ENCODE measurements at regions not wholly inside any gene's neighbourhood (a gene's known extent, or its start where the extent isn't known, plus 50 kb on each side); places are given as distances from the start of the nearest gene placed in this dataset.

DNA sequence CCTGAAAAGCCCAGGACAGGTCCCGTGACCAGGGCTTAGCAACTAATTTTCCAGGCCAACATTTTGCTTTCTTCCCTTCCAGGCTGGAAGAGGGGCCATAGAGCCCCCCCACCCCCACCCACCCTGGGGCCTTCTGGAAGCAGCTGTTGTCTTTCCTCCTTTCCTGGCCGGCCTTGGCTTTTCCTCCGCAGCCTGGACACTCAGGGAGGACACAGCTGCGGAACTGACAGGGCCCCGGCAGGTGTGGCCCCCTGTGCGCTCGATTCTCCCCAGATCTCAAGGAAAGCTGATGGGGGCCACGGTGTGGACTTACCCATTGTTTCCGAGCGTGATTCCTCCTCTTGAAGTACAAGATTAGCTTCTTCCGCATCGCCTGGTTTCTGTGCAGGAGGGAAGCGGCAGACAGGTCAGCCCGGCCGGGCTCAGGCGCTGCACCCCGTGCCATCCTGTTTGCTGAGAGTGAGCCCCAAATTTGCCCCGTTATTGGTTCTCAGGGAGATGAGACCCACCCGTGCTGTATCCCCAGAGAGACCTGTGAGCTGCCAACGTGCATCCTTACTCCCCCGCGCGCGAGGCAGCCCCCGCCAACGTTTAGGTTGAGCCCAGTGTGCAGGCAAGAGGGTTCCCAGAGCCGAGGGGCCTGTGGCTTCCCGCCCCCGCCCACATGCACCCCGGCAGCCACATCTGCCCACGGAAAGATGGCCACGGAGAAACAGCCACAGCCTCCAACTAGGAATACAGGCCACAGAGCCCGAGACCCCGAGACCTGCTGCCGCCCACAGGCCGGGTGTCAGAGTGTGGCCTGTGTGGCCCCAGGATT lies 129.6 kb downstream of the NCOR2 start:
- TF ChIP-seq, protein P1, sequence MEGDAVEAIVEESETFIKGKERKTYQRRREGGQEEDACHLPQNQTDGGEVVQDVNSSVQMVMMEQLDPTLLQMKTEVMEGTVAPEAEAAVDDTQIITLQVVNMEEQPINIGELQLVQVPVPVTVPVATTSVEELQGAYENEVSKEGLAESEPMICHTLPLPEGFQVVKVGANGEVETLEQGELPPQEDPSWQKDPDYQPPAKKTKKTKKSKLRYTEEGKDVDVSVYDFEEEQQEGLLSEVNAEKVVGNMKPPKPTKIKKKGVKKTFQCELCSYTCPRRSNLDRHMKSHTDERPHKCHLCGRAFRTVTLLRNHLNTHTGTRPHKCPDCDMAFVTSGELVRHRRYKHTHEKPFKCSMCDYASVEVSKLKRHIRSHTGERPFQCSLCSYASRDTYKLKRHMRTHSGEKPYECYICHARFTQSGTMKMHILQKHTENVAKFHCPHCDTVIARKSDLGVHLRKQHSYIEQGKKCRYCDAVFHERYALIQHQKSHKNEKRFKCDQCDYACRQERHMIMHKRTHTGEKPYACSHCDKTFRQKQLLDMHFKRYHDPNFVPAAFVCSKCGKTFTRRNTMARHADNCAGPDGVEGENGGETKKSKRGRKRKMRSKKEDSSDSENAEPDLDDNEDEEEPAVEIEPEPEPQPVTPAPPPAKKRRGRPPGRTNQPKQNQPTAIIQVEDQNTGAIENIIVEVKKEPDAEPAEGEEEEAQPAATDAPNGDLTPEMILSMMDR (IDR thresholded peaks at IDR 0.05), result no peak
- TF ChIP-seq POLR2AphosphoS5 (IDR thresholded peaks at IDR 0.05), result no peak
- no peak for TF ChIP-seq EP300 (IDR thresholded peaks at IDR 0.05)
- no peak for TF ChIP-seq POLR2A (IDR thresholded peaks at IDR 0.05; ENCODE audit: low read depth)
